IMR-90 (cell line): ENCODE measurements at regions not wholly inside any gene's neighbourhood (a gene's known extent, or its start where the extent isn't known, plus 50 kb on each side); places are given as distances from the start of the nearest gene placed in this dataset.
A peak's percentile ranks its signal among the peaks of the same experiment; 100 is the strongest.

ENCODE experiments used
- ATAC-seq: fragments of 200-7000 bp; cut with Tn5 transposase; 2 replicates; pipeline ENCODE4 v1.9.1; 2020; ENCODE audit warnings: low read depth, mild to moderate bottlenecking, moderate library complexity
- BruUV-seq: library from RNA; stranded (reverse); fragments of 400-500 nt; replicated peaks from 2 replicates; lab custom pipeline; 2021; lab: Mats Ljungman, UMichigan
- CTCF ChIA-PET: fragments of 300-600 bp; formaldehyde crosslinking; extraction: SDS; loops from one replicate; lab custom pipeline; 2021; ENCODE audit warnings: antibody characterized with exemption; lab: Yijun Ruan, JAX
- POLR2A ChIA-PET: fragments of 300-600 bp; sonication (Branson Sonifier 250); formaldehyde crosslinking; loops from one replicate; lab custom pipeline; 2022; ENCODE audit warnings: antibody characterized with exemption; ENCODE audit not compliant: unreplicated experiment; lab: Charles Lee
- DNase-seq: peaks from one replicate; pipeline ENCODE4 v3.0.0; 2013
- H2AFZ ChIP-seq: replicated peaks from 2 replicates; pipeline ENCODE3; 2013; ENCODE audit warnings: low read length, mild to moderate bottlenecking; ENCODE audit not compliant: poor library complexity
- H2AK5ac ChIP-seq: 2 replicates; pipeline ENCODE4 v1.6.1; 2013; ENCODE audit warnings: low read depth, low read length, inconsistent platforms
- H2AK9ac ChIP-seq: replicated peaks from 2 replicates; pipeline ENCODE3; 2013; ENCODE audit warnings: mild to moderate bottlenecking, low read depth, low read length, moderate library complexity; ENCODE audit not compliant: poor library complexity
- H2BK120ac ChIP-seq: 2 replicates; pipeline ENCODE4 v1.6.1; 2013; ENCODE audit warnings: low read depth, low read length, inconsistent platforms
- H2BK15ac ChIP-seq: 3 replicates; pipeline ENCODE4 v1.6.1; 2013; ENCODE audit warnings: low read depth, low read length, inconsistent platforms
- H2BK20ac ChIP-seq: 2 replicates; pipeline ENCODE4 v1.6.1; 2013; ENCODE audit warnings: low read depth, mild to moderate bottlenecking, inconsistent platforms, low read length, moderate library complexity
- H2BK5ac ChIP-seq: 2 replicates; pipeline ENCODE4 v1.6.1; 2013; ENCODE audit warnings: mild to moderate bottlenecking, low read depth, low read length, inconsistent platforms; ENCODE audit not compliant: poor library complexity, severe bottlenecking
- H3K14ac ChIP-seq: replicated peaks from 2 replicates; pipeline ENCODE4 v1.6.1; 2013; ENCODE audit warnings: low read depth, low read length, inconsistent platforms
- H3K18ac ChIP-seq: 2 replicates; pipeline ENCODE4 v1.6.1; 2013; ENCODE audit warnings: low read depth, low read length, control low read depth
- H3K23ac ChIP-seq: 2 replicates; pipeline ENCODE4 v1.6.1; 2013; ENCODE audit warnings: low read depth, low read length, inconsistent platforms
- H3K27ac ChIP-seq: 2 replicates; pipeline ENCODE4 v1.5.1; 2013; ENCODE audit warnings: mild to moderate bottlenecking, control low read depth, low read length; ENCODE audit not compliant: insufficient read depth
- H3K27me3 ChIP-seq: 2 replicates; pipeline ENCODE4 v1.6.1; 2013; ENCODE audit warnings: low read length; ENCODE audit not compliant: control insufficient read depth, insufficient read depth
- H3K36me3 ChIP-seq: 2 replicates; pipeline ENCODE4 v1.6.1; 2013; ENCODE audit warnings: low read length, mixed read lengths; ENCODE audit not compliant: control insufficient read depth, insufficient read depth
- H3K4ac ChIP-seq: 2 replicates; pipeline ENCODE4 v1.6.1; 2013; ENCODE audit warnings: low read depth, low read length, inconsistent platforms
- H3K4me1 ChIP-seq: 2 replicates; pipeline ENCODE4 v1.6.1; 2013; ENCODE audit warnings: low read length, mixed read lengths; ENCODE audit not compliant: control insufficient read depth, insufficient read depth
- H3K4me2 ChIP-seq: 2 replicates; pipeline ENCODE4 v1.6.1; 2013; ENCODE audit warnings: low read depth, mild to moderate bottlenecking, control low read depth, low read length, moderate library complexity
- H3K4me3 ChIP-seq: 2 replicates; pipeline ENCODE4 v1.5.1; 2013; ENCODE audit warnings: low read depth, mild to moderate bottlenecking, control low read depth, low read length, moderate library complexity; ENCODE audit not compliant: insufficient read depth
- H3K56ac ChIP-seq: 2 replicates; pipeline ENCODE4 v1.6.1; 2013; ENCODE audit warnings: low read length, inconsistent platforms; ENCODE audit not compliant: insufficient read depth; ENCODE audit errors: extremely low read depth
- H3K79me1 ChIP-seq, 2 experiments: 2 replicates each; pipeline ENCODE4 v1.6.1; 2013; ENCODE audit warnings: low read length in 2 of 2, inconsistent platforms in 1 of 2, low read depth in 1 of 2
- H3K9ac ChIP-seq: 2 replicates; pipeline ENCODE4 v1.6.1; 2013; ENCODE audit warnings: low read depth, low read length, control low read depth
- H3K9me1 ChIP-seq: 2 replicates; pipeline ENCODE4 v1.6.1; 2013; ENCODE audit warnings: low read length, inconsistent platforms; ENCODE audit not compliant: insufficient read depth
- H3K9me3 ChIP-seq: 2 replicates; pipeline ENCODE4 v1.6.1; 2013; ENCODE audit warnings: low read length; ENCODE audit not compliant: control insufficient read depth, insufficient read depth
- H4K20me1 ChIP-seq: 2 replicates; pipeline ENCODE4 v1.6.1; 2013; ENCODE audit warnings: low read length, inconsistent platforms; ENCODE audit not compliant: insufficient read depth
- H4K5ac ChIP-seq: 2 replicates; pipeline ENCODE4 v1.6.1; 2013; ENCODE audit warnings: mild to moderate bottlenecking, low read depth, low read length, control low read depth
- H4K8ac ChIP-seq, 2 experiments: 2 replicates each; pipeline ENCODE4 v1.6.1; 2013; ENCODE audit warnings: low read depth in 2 of 2, low read length in 2 of 2, control low read depth in 1 of 2, inconsistent platforms in 1 of 2
- H4K91ac ChIP-seq: 2 replicates; pipeline ENCODE4 v1.6.1; 2013; ENCODE audit warnings: low read depth, low read length, inconsistent platforms; ENCODE audit not compliant: insufficient read depth
- NFE2L2 ChIP-seq: fragments of 150-350 bp; IDR thresholded peaks from 2 replicates; pipeline ENCODE4 v1.6.1; 2016; ENCODE audit warnings: low read depth, mild to moderate bottlenecking, low read length
- WGBS, 2 experiments: methylation state at CpG; one replicate each; pipeline versions ENCODE4 v1.1.5 to v1.1.7; 2013; ENCODE audit warnings: missing lambda C conversion rate in 2 of 2; ENCODE audit not compliant: insufficient read length in 1 of 2; ENCODE audit errors: extremely low coverage in 2 of 2; 5-methylcytosine and 5-hydroxymethylcytosine counted together
- dilution Hi-C: fragments of 300-500 bp; cut with HindIII; formaldehyde crosslinking; loops from one replicate; pipeline ENCODE4 v1.14.3; 2018; ENCODE audit warnings: low sequenced_read_pairs; ENCODE audit not compliant: unreplicated experiment
- in situ Hi-C: fragments of 300-500 bp; cut with MboI; formaldehyde crosslinking; loops from 3 replicates; pipeline ENCODE4 v1.14.3; 2019; ENCODE audit warnings: low sequenced_read_pairs, inconsistent platforms, mixed read lengths
- intact Hi-C: fragments of 100-400 bp; cut with micrococcal nuclease; formaldehyde crosslinking; loops from 2 replicates; pipeline ENCODE4 v1.10.0; 2022

DNA sequence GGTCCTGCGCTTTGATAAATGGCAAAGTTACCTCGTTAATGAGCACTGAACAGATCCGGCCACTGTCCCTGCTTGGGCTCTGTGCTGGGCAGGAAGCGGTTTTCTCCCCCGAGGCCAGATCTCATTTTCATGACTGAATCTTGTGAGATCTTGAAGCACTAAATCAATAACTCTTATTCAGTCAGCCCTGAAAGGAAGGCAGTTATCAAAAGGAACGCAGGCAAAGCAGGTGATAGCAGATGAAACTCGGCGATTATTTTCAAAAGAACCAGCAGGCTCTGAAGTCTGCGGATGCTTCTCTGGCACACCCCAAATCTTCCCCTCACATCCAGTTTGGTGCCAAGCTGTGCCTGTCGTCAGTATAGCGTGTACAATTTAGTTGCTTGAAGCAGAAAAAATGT lies 228.7 kb downstream of the BAMBI start:
- dilution Hi-C loops (no loop called here), intact Hi-C loops (loop anchor here (5.0 to 10.0 kb wide), 2 partner anchors 64 to 171 kb away; no protein-coding TSS in a partner anchor), in situ Hi-C loops (no loop called here)
- peak overlapping the region; percentile 82 for H3K18ac ChIP-seq
- H3K27me3 ChIP-seq, result no peaks in the 10 kb centered on the region
- H2BK20ac ChIP-seq, result peak overlapping the region; percentile 85
- H3K36me3 ChIP-seq, result no peaks in the 10 kb centered on the region
- peak overlapping the region; percentile 97 for H4K91ac ChIP-seq
- no peaks in the 10 kb centered on the region for H4K20me1 ChIP-seq
- no peaks in the 10 kb centered on the region for H3K79me1 ChIP-seq
- H2BK15ac ChIP-seq, result peak overlapping the region; percentile 96
- TF ChIP-seq NFE2L2, result no peak
- peak; percentile 21; the same call in 1 of the 2 replicates for ATAC-seq
- H2BK5ac ChIP-seq, result peak overlapping the region; percentile 99
- peak overlapping the region; percentile 98 for H3K4ac ChIP-seq
- DNase-seq, result no peak
- peaks cover 5% of the 10 kb centered on the region for H3K9me1 ChIP-seq
- peak overlapping the region; percentile 70 for H4K5ac ChIP-seq
- peak overlapping the region; percentile 73 for H3K23ac ChIP-seq
- peak overlapping the region; percentile 80 for H2AFZ ChIP-seq
- ChIA-PET CTCF (no interaction called here), POLR2A (no interaction called here)
- peak overlapping the region; percentile 85 for H3K14ac ChIP-seq
- peak overlapping the region; percentile 92 for H2AK5ac ChIP-seq
- no peaks in the 10 kb centered on the region for H3K9me3 ChIP-seq
- H3K4me1 ChIP-seq, result peaks cover 12% of the 10 kb centered on the region
- H3K27ac ChIP-seq, result peak overlapping the region; percentile 93
- peak overlapping the region; percentile 47 for H3K4me2 ChIP-seq
- H4K8ac ChIP-seq, result peak overlapping the region; percentile 96 to 97
- H2BK120ac ChIP-seq, result peak overlapping the region; percentile 97
- H3K4me3 ChIP-seq, result no peak overlapping the region
- 40% methylated on average over 3 of the region's 11 CpGs; no CpG with 5 or more reads in 1 of the 2 experiments for WGBS, 2 experiments
- H3K9ac ChIP-seq, result peak overlapping the region; percentile 79
- H3K56ac ChIP-seq, result peak overlapping the region; percentile 97
- H2AK9ac ChIP-seq, result peak overlapping the region; percentile 90
- BruUV-seq, result TSS peak; percentile 77
